ENCODE measurements at regions not wholly inside any gene's neighbourhood (a gene's known extent, or its start where the extent isn't known, plus 50 kb on each side); places are given as distances from the start of the nearest gene placed in this dataset.
A peak's percentile ranks its signal among the peaks of the same experiment; 100 is the strongest.

- no peak for TF ChIP-seq CTCF (IDR thresholded peaks at IDR 0.05; ENCODE audit: extremely low read depth, low read depth, low read length)
- H3K27ac ChIP-seq (ENCODE audit: low read depth, low read length) = no peak overlapping the region
- no peak overlapping the region for H2AFZ ChIP-seq (ENCODE audit: low read length)
Observed at GRCh38 chr6:43921039-43921438, 151.0 kb downstream of the VEGFA start.

GRCh38 chr6:43919774-43920173, 149.8 kb downstream of the VEGFA start:
- Histone ChIP-seq H3K79me2 (ENCODE audit: insufficient read depth, low read length) (no peaks in the 10 kb centered on the region), H3K27ac (ENCODE audit: low read depth, low read length) (no peak overlapping the region), H3K27me3 (ENCODE audit: insufficient read depth, low read length) (no peaks in the 10 kb centered on the region), H4K20me1 (ENCODE audit: insufficient read depth, low read length) (no peaks in the 10 kb centered on the region), H3K4me3 (ENCODE audit: insufficient read depth, low read length) (no peak overlapping the region), H3K4me1 (ENCODE audit: insufficient read depth, low read length) (peaks cover 52% of the 10 kb centered on the region), H3K36me3 (ENCODE audit: insufficient read depth, low read length) (no peaks in the 10 kb centered on the region), H3K9me3 (ENCODE audit: low read depth, low read length) (no peaks in the 10 kb centered on the region), H2AFZ (ENCODE audit: low read length) (no peak overlapping the region), H3K4me2 (ENCODE audit: insufficient read depth, low read length) (no peak overlapping the region)
- no peak for TF ChIP-seq CTCF (IDR thresholded peaks at IDR 0.05; ENCODE audit: extremely low read depth, low read depth, low read length)
- no peak for DNase-seq (ENCODE audit: insufficient read length, low spot score, missing footprints)

More at GRCh38 chr6:43921039-43921438, 151.0 kb downstream of the VEGFA start:
- Histone ChIP-seq H3K4me1 (ENCODE audit: insufficient read depth, low read length) (peaks cover 53% of the 10 kb centered on the region), H3K36me3 (ENCODE audit: insufficient read depth, low read length) (no peaks in the 10 kb centered on the region), H3K4me2 (ENCODE audit: insufficient read depth, low read length) (no peak overlapping the region), H4K20me1 (ENCODE audit: insufficient read depth, low read length) (no peaks in the 10 kb centered on the region), H3K27me3 (ENCODE audit: insufficient read depth, low read length) (no peaks in the 10 kb centered on the region), H3K9me3 (ENCODE audit: low read depth, low read length) (no peaks in the 10 kb centered on the region), H3K79me2 (ENCODE audit: insufficient read depth, low read length) (no peaks in the 10 kb centered on the region), H3K4me3 (ENCODE audit: insufficient read depth, low read length) (no peak overlapping the region)
- no peak for DNase-seq (ENCODE audit: insufficient read length, low spot score, missing footprints)

GRCh38 chr6:43917878-43918382, 147.9 kb downstream of the VEGFA start:
- H3K4me3 ChIP-seq (ENCODE audit: insufficient read depth, low read length) = no peak overlapping the region
- TF ChIP-seq CTCF (IDR thresholded peaks at IDR 0.05; ENCODE audit: extremely low read depth, low read depth, low read length) = no peak

GRCh38 chr6:43916924-43917877, 147.2 kb downstream of the VEGFA start:
- H3K9me3 ChIP-seq (ENCODE audit: low read depth, low read length) = no peaks in the 10 kb centered on the region
- H3K27me3 ChIP-seq (ENCODE audit: insufficient read depth, low read length) = no peaks in the 10 kb centered on the region
- H3K4me2 ChIP-seq (ENCODE audit: insufficient read depth, low read length) = peak overlapping the region; percentile 53
- H3K36me3 ChIP-seq (ENCODE audit: insufficient read depth, low read length) = no peaks in the 10 kb centered on the region
- no peaks in the 10 kb centered on the region for H3K79me2 ChIP-seq (ENCODE audit: insufficient read depth, low read length)
- H3K27ac ChIP-seq (ENCODE audit: low read depth, low read length) = peak overlapping the region; percentile 90
- no peak for TF ChIP-seq CTCF (IDR thresholded peaks at IDR 0.05; ENCODE audit: extremely low read depth, low read depth, low read length)
- peaks cover 44% of the 10 kb centered on the region for H3K4me1 ChIP-seq (ENCODE audit: insufficient read depth, low read length)
- peak; percentile 70 for DNase-seq (ENCODE audit: insufficient read length, low spot score, missing footprints)
- H4K20me1 ChIP-seq (ENCODE audit: insufficient read depth, low read length) = no peaks in the 10 kb centered on the region
- H3K4me3 ChIP-seq (ENCODE audit: insufficient read depth, low read length) = no peak overlapping the region
- peak overlapping the region; percentile 5 for H2AFZ ChIP-seq (ENCODE audit: low read length)

More at GRCh38 chr6:43917878-43918382, 147.9 kb downstream of the VEGFA start:
- Histone ChIP-seq H3K9me3 (ENCODE audit: low read depth, low read length) (no peaks in the 10 kb centered on the region), H3K27me3 (ENCODE audit: insufficient read depth, low read length) (no peaks in the 10 kb centered on the region), H4K20me1 (ENCODE audit: insufficient read depth, low read length) (no peaks in the 10 kb centered on the region), H3K4me1 (ENCODE audit: insufficient read depth, low read length) (peaks cover 45% of the 10 kb centered on the region), H3K27ac (ENCODE audit: low read depth, low read length) (peak overlapping the region; percentile 90), H3K36me3 (ENCODE audit: insufficient read depth, low read length) (no peaks in the 10 kb centered on the region), H3K4me2 (ENCODE audit: insufficient read depth, low read length) (peak overlapping the region; percentile 53), H3K79me2 (ENCODE audit: insufficient read depth, low read length) (no peaks in the 10 kb centered on the region), H2AFZ (ENCODE audit: low read length) (peak overlapping the region; percentile 5)
- peak; percentile 46 for DNase-seq (ENCODE audit: insufficient read length, low spot score, missing footprints)

Data from osteoblast (primary cell).